ENCODE measurements at regions not wholly inside any gene's neighbourhood (a gene's known extent, or its start where the extent isn't known, plus 50 kb on each side); places are given as distances from the start of the nearest gene placed in this dataset.

- ATAC-seq (replicated peaks) (no peak), DNase-seq (no peak)
- no peak overlapping the region for H3K27ac Mint-ChIP-seq
- no peaks in the 10 kb centered on the region for H3K4me1 Mint-ChIP-seq (ENCODE audit: low read depth in 2 of 2)
- peaks cover 7 to 10% of the 10 kb centered on the region in 2 donors for H3K27me3 Mint-ChIP-seq
- H3K36me3 Mint-ChIP-seq (ENCODE audit: insufficient read depth) = no peaks in the 10 kb centered on the region
- H3K9me3 Mint-ChIP-seq = no peaks in the 10 kb centered on the region
- H3K4me3 Mint-ChIP-seq = no peak overlapping the region
Observed at GRCh38 chr6:12221856-12222255, 68.3 kb upstream of the EDN1 start.

DNA sequence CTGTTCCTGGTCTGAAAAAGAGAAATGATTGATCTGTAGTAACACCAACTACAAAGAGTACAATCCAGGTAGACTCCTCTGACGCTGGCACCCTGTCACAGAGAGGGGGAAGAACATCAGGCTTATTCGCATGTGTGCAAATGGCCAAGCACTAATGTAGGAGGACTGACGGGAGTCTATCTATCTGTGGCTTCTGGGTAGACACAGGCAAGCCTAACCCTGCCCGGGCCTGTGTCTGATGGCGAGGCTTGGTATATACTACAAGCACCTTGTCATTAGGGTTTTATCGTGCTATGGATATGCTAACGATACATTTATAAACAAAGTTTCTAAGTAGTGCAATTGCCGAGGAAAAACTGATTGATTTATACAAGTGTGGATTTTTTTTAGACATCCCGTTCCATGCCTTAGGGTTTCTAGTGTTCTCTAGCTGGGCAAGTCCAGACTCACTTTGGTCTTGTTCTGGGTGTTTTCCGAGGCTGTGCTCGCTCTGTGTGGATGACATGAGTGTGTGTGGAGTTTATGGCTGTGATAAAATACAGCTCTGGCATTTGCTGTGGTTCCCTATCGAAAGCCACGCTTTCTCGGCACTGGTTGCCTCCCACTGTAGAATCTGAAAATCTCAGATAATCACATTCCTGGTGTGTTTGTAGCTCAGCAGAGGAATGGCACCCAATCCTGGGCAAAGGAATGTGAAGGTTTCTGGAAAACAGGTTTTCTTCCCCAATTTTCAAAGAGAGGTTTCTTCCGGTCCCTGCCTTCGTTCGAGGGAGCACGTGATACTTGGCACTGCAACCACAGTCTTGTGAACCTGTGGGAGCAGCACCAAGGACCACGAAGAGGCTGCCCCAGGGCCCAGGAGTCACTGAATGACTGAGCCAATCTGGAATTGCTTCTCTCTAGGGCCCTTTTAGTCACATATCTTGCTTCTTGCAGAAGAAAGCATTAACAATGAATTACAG is 67.5 kb upstream of the EDN1 start:
- Mint-ChIP-seq H3K27ac (no peak overlapping the region), H3K36me3 (ENCODE audit: insufficient read depth) (no peaks in the 10 kb centered on the region), H3K4me1 (ENCODE audit: low read depth in 2 of 2) (no peaks in the 10 kb centered on the region), H3K27me3 (peaks cover 7 to 10% of the 10 kb centered on the region in 2 donors), H3K4me3 (no peak overlapping the region), H3K9me3 (no peaks in the 10 kb centered on the region)
- no peak for ATAC-seq (replicated peaks)
- DNase-seq = no peak

- Mint-ChIP-seq H3K4me1 (ENCODE audit: low read depth in 2 of 2) (no peaks in the 10 kb centered on the region), H3K36me3 (ENCODE audit: insufficient read depth) (no peaks in the 10 kb centered on the region), H3K4me3 (no peak overlapping the region), H3K27ac (no peak overlapping the region), H3K27me3 (peaks cover 14 to 16% of the 10 kb centered on the region in 2 donors), H3K9me3 (no peaks in the 10 kb centered on the region)
- DNase-seq (no peak), ATAC-seq (replicated peaks) (no peak)
Observed at GRCh38 chr6:12223383-12223782, 66.8 kb upstream of the EDN1 start.

GRCh38 chr6:12224251-12224650 is 65.9 kb upstream of the EDN1 start:
- DNase-seq (no peak), ATAC-seq (replicated peaks) (no peak)
- no peaks in the 10 kb centered on the region for H3K36me3 Mint-ChIP-seq (ENCODE audit: insufficient read depth)
- peaks cover 14 to 22% of the 10 kb centered on the region in 2 donors for H3K27me3 Mint-ChIP-seq
- no peaks in the 10 kb centered on the region for H3K4me1 Mint-ChIP-seq (ENCODE audit: low read depth in 2 of 2)
- H3K9me3 Mint-ChIP-seq = no peaks in the 10 kb centered on the region
- H3K4me3 Mint-ChIP-seq = no peak overlapping the region
- no peak overlapping the region for H3K27ac Mint-ChIP-seq

- no peak for DNase-seq
Observed at GRCh38 chr6:12228447-12229146, 61.6 kb upstream of the EDN1 start.

GRCh38 chr6:12229332-12229731 is 60.8 kb upstream of the EDN1 start:
- no peak for DNase-seq
- no peak for ATAC-seq (replicated peaks)

More at GRCh38 chr6:12228447-12229146, 61.6 kb upstream of the EDN1 start:
- Mint-ChIP-seq H3K27ac (no peak overlapping the region), H3K9me3 (no peaks in the 10 kb centered on the region), H3K4me3 (no peak overlapping the region), H3K36me3 (ENCODE audit: insufficient read depth) (no peaks in the 10 kb centered on the region), H3K27me3 (peaks cover 7 to 12% of the 10 kb centered on the region in 2 donors), H3K4me1 (ENCODE audit: low read depth in 2 of 2) (peaks cover 8 to 15% of the 10 kb centered on the region in 2 donors)
- no peak for ATAC-seq (replicated peaks)

GRCh38 chr6:12230523-12230922 is 59.6 kb upstream of the EDN1 start:
- ATAC-seq (replicated peaks) (no peak), DNase-seq (no peak)
- no peak overlapping the region for H3K4me3 Mint-ChIP-seq
- no peaks in the 10 kb centered on the region for H3K36me3 Mint-ChIP-seq (ENCODE audit: insufficient read depth)
- H3K9me3 Mint-ChIP-seq = no peaks in the 10 kb centered on the region
- peaks cover 11 to 22% of the 10 kb centered on the region in 2 donors for H3K4me1 Mint-ChIP-seq (ENCODE audit: low read depth in 2 of 2)
- no peak overlapping the region for H3K27ac Mint-ChIP-seq
- H3K27me3 Mint-ChIP-seq = peaks cover 7 to 12% of the 10 kb centered on the region in 2 donors

More at GRCh38 chr6:12229332-12229731, 60.8 kb upstream of the EDN1 start:
- Mint-ChIP-seq H3K4me3 (no peak overlapping the region), H3K4me1 (ENCODE audit: low read depth in 2 of 2) (peaks cover 11 to 22% of the 10 kb centered on the region in 2 donors), H3K27me3 (peaks cover 7 to 12% of the 10 kb centered on the region in 2 donors), H3K36me3 (ENCODE audit: insufficient read depth) (no peaks in the 10 kb centered on the region), H3K9me3 (no peaks in the 10 kb centered on the region), H3K27ac (no peak overlapping the region)

- Mint-ChIP-seq H3K36me3 (ENCODE audit: insufficient read depth) (no peaks in the 10 kb centered on the region), H3K27me3 (peaks cover 7 to 12% of the 10 kb centered on the region in 2 donors), H3K27ac (peak overlapping the region in 1 of 2 donors; percentile 14), H3K9me3 (no peaks in the 10 kb centered on the region), H3K4me3 (no peak overlapping the region), H3K4me1 (ENCODE audit: low read depth in 2 of 2) (peaks cover 11 to 22% of the 10 kb centered on the region in 2 donors)
- DNase-seq = no peak
- ATAC-seq (replicated peaks) = peak; percentile 67
Observed at GRCh38 chr6:12232339-12232738, 57.8 kb upstream of the EDN1 start.

DNA sequence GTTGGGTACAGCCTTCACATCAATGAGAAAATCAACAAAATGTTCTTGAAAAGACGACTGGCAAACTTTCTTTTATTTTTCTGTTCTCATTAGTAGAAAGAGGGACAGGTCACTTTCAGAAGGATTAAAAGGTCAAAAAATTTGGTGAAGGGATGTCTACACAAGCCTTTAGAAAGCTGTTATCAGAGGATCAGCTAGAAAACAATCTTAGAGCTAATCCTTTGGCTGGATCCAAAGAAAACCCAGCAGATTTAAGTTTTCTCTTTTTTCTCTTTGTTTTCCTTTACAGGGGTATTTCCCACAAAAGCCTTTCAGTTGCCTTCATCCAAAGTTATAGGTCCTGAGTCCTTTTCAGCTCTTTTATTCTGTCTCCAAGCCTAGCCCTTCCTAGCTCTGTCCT is 57.3 kb upstream of the EDN1 start:
- Mint-ChIP-seq H3K36me3 (ENCODE audit: insufficient read depth) (no peaks in the 10 kb centered on the region), H3K4me3 (no peak overlapping the region), H3K9me3 (no peaks in the 10 kb centered on the region), H3K27ac (peak overlapping the region in 1 of 2 donors; percentile 14), H3K4me1 (ENCODE audit: low read depth in 2 of 2) (peaks cover 11 to 22% of the 10 kb centered on the region in 2 donors), H3K27me3 (peaks cover 5 to 12% of the 10 kb centered on the region in 2 donors)
- no peak for DNase-seq
- ATAC-seq (replicated peaks) = no peak

DNA sequence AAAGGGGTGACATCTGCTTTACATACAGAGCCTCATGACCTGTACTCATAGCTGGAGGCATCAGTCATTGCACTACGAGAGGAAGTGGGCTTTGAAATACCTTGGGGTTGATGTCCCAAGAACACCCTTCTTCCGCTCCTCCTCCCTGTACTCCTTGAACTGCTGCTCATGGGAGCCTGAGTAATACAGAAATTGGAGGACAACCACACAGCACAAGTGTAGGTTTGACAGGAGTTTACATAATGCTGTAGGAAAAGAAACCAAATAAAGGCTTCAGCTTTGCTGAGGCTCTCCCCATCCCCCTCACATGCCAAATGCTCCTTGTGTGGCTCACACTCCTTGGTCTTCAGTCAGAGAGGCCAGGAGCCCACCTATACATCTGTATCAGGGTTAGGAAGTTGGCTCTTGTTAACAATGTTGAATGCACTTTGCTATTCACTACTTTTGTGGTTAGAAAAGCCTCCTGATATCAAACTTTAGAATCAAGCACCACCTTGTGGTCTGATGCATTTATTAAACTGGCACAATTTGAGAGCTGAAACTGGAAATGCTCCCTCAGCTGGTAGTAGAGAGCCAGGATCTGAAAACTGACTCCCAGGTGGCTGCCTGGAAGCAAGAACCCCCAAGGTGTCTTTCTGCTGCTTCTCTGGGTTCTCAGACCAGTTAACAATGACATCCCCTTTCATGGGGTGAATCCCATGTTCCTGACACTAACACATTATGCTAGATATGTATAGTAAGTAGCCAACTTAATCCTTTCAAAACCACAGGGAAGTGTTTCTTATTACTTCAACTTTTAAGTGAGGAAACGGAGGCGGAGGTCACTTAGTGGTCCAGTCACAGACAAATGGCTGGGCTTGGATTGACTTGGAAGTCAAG is 56.2 kb upstream of the EDN1 start:
- peak; percentile 62 for ATAC-seq (replicated peaks)
- Mint-ChIP-seq H3K27ac (no peak overlapping the region), H3K4me3 (peak overlapping the region in 1 of 2 donors; percentile 1), H3K4me1 (ENCODE audit: low read depth in 2 of 2) (peaks cover 11 to 22% of the 10 kb centered on the region in 2 donors), H3K36me3 (ENCODE audit: insufficient read depth) (no peaks in the 10 kb centered on the region), H3K9me3 (no peaks in the 10 kb centered on the region), H3K27me3 (peaks cover 0 to under 1% of the 10 kb centered on the region in 2 donors)
- DNase-seq = peak; percentile 12 to 43 (median 14)

GRCh38 chr6:12235341-12235740 is 54.8 kb upstream of the EDN1 start:
- H3K36me3 Mint-ChIP-seq (ENCODE audit: insufficient read depth) = no peaks in the 10 kb centered on the region
- DNase-seq (no peak), ATAC-seq (replicated peaks) (no peak)
- no peak overlapping the region for H3K27ac Mint-ChIP-seq
- H3K4me3 Mint-ChIP-seq = no peak overlapping the region
- H3K9me3 Mint-ChIP-seq = no peaks in the 10 kb centered on the region
- H3K4me1 Mint-ChIP-seq (ENCODE audit: low read depth in 2 of 2) = peaks cover 11 to 22% of the 10 kb centered on the region in 2 donors
- peaks cover 0 to under 1% of the 10 kb centered on the region in 2 donors for H3K27me3 Mint-ChIP-seq

DNA sequence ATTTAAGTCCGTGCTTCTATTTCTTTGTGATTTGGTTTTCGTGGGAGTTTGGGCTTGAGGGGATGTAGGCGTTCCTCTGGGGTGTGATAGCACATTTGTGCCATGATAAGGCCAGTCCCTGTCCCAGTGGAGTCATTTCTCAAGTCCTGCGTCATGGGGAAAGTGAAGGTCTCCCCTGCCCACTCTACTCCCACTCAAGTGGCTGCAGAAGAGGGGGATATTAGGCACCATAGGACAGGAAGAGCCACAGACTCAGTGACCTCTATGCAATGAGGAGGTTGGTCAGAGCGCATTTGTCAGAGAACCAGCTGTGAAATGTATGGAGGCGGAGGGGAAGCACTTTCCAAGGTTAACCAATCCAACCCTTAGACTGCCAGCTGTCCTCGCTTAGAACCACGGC is 51.9 kb upstream of the EDN1 start:
- Mint-ChIP-seq H3K9me3 (no peaks in the 10 kb centered on the region), H3K4me3 (no peak overlapping the region)
- ATAC-seq (replicated peaks) = no peak

More for the DNA sequence above, 51.9 kb upstream of the EDN1 start:
- DNase-seq = no peak
- Mint-ChIP-seq H3K27me3 (peaks cover 11 to 13% of the 10 kb centered on the region in 2 donors), H3K27ac (no peak overlapping the region), H3K4me1 (ENCODE audit: low read depth in 2 of 2) (peaks cover 7 to 10% of the 10 kb centered on the region in 2 donors), H3K36me3 (ENCODE audit: insufficient read depth) (no peaks in the 10 kb centered on the region)
